B cell (primary cell): ENCODE measurements at regions not wholly inside any gene's neighbourhood (a gene's known extent, or its start where the extent isn't known, plus 50 kb on each side); places are given as distances from the start of the nearest gene placed in this dataset.

ENCODE experiments used
- ATAC-seq: fragments of 200-7000 bp; cut with Tn5 transposase; one replicate; pipeline ENCODE4 v1.10.0; 2021; ENCODE audit warnings: low read depth, mild to moderate bottlenecking, moderate number of reproducible peaks, moderate library complexity
- CTCF ChIA-PET: fragments of 350-600 bp; sonication (Branson Sonifier 250); formaldehyde crosslinking; loops from one replicate; lab custom pipeline; 2021; ENCODE audit warnings: antibody characterized with exemption, inconsistent platforms; lab: Charles Lee
- POLR2A ChIA-PET: fragments of 350-600 bp; sonication (Branson Sonifier 250); formaldehyde crosslinking; loops from one replicate; lab custom pipeline; 2021; ENCODE audit warnings: antibody characterized with exemption; lab: Charles Lee
- DNase-seq: peaks from one replicate; pipeline ENCODE4 v3.0.0; 2013
- H2AFZ ChIP-seq: 2 replicates; pipeline ENCODE4 v1.6.1; 2012; ENCODE audit warnings: mild to moderate bottlenecking, low read depth, low read length; ENCODE audit not compliant: insufficient read depth, poor library complexity, severe bottlenecking
- H3K27ac ChIP-seq, 2 donors: 1 replicate in 1 of 2; 2 replicates in 1 of 2; pipeline ENCODE4 v1.5.1; 2012 to 2013; ENCODE audit warnings: low read length in 2 of 2, mild to moderate bottlenecking in 2 of 2, moderate library complexity in 1 of 2
- H3K27me3 ChIP-seq, 4 experiments: fragments of 200-600 bp in 1 of 4; sonication (generic) in 1 of 4; replicated peaks in 1 of 4; 1 replicate in 2 of 4; 2 replicates in 2 of 4; pipeline versions ENCODE4 v1.6.1 to v1.7.0; 2013 to 2016; ENCODE audit warnings: low read length in 3 of 4, mild to moderate bottlenecking in 2 of 4, mixed read lengths in 1 of 4, moderate library complexity in 1 of 4; ENCODE audit not compliant: insufficient read depth in 4 of 4, control insufficient read depth in 3 of 4; ENCODE audit errors: control extremely low read depth in 1 of 4
- H3K36me3 ChIP-seq, 2 experiments: replicated peaks in 1 of 2; 1 replicate in 1 of 2; 2 replicates in 1 of 2; pipeline versions ENCODE4 v1.6.1 to v1.7.1; 2013; ENCODE audit warnings: low read length in 1 of 2; ENCODE audit not compliant: insufficient read depth in 2 of 2, control insufficient read depth in 1 of 2; ENCODE audit errors: control extremely low read depth in 1 of 2, extremely low read depth in 1 of 2
- H3K4me1 ChIP-seq, 2 donors: fragments of 200-600 bp in 1 of 2; sonication (generic) in 1 of 2; 1 replicate in 1 of 2; 2 replicates in 1 of 2; pipeline versions ENCODE4 v1.5.1 to v1.6.1; 2013 to 2017; ENCODE audit warnings: low read length in 2 of 2; ENCODE audit not compliant: control insufficient read depth in 2 of 2, insufficient read depth in 2 of 2
- H3K4me2 ChIP-seq: replicated peaks from 2 replicates; pipeline ENCODE3; 2012; ENCODE audit warnings: mild to moderate bottlenecking, low read depth, low read length; ENCODE audit not compliant: poor library complexity, severe bottlenecking
- H3K4me3 ChIP-seq, 5 experiments: fragments of 200-600 bp in 1 of 5; sonication (generic) in 1 of 5; 1 replicate in 3 of 5; 2 replicates in 2 of 5; pipeline versions ENCODE4 v1.5.1 to v1.7.0; 2011 to 2016; ENCODE audit warnings: low read length in 4 of 5, mild to moderate bottlenecking in 4 of 5, low read depth in 2 of 5, control low read depth in 1 of 5, moderate library complexity in 1 of 5; ENCODE audit not compliant: insufficient read depth in 1 of 5; ENCODE audit errors: control extremely low read depth in 1 of 5, extremely low read depth in 1 of 5
- H3K79me2 ChIP-seq: fragments of 200-600 bp; sonication (generic); one replicate; pipeline ENCODE4 v1.6.0; 2016; ENCODE audit warnings: low read length; ENCODE audit not compliant: control insufficient read depth, insufficient read depth
- H3K9ac ChIP-seq: fragments of 200-600 bp; sonication (generic); 2 replicates; pipeline ENCODE4 v1.6.1; 2017; ENCODE audit warnings: mild to moderate bottlenecking, low read length, moderate library complexity
- H3K9me3 ChIP-seq, 3 donors: one replicate each; pipeline versions ENCODE4 v1.6.1 to v1.7.1; 2013; ENCODE audit warnings: low read length in 2 of 3; ENCODE audit not compliant: control insufficient read depth in 2 of 3, insufficient read depth in 1 of 3; ENCODE audit errors: control extremely low read depth in 1 of 3
- H4K20me1 ChIP-seq: 2 replicates; pipeline ENCODE4 v1.6.0; 2012; ENCODE audit warnings: mild to moderate bottlenecking, low read length; ENCODE audit not compliant: insufficient read depth, control insufficient read depth, poor library complexity, severe bottlenecking
- H3K27ac Mint-ChIP-seq: one replicate; pipeline ENCODE4 v1.8.0; 2021; ENCODE audit warnings: mixed read lengths
- H3K27me3 Mint-ChIP-seq: one replicate; pipeline ENCODE4 v1.8.0; 2021; ENCODE audit warnings: mixed read lengths
- H3K4me1 Mint-ChIP-seq: one replicate; pipeline ENCODE4 v1.8.0; 2021; ENCODE audit warnings: mixed read lengths
- H3K4me3 Mint-ChIP-seq: one replicate; pipeline ENCODE4 v1.8.0; 2021; ENCODE audit warnings: mixed read lengths
- H3K9me3 Mint-ChIP-seq: one replicate; pipeline ENCODE4 v1.8.0; 2022; ENCODE audit warnings: mixed read lengths; ENCODE audit not compliant: insufficient read depth
- EZH2 ChIP-seq: IDR thresholded peaks from 2 replicates; pipeline ENCODE4 v1.6.1; 2012; ENCODE audit warnings: borderline replicate concordance, low read depth, mild to moderate bottlenecking, moderate library complexity, low read length; ENCODE audit not compliant: insufficient read depth, poor library complexity, severe bottlenecking
- WGBS: methylation state at CpG from one replicate; pipeline ENCODE4 v1.1.5; 2013; ENCODE audit warnings: missing lambda C conversion rate; ENCODE audit not compliant: insufficient coverage; 5-methylcytosine and 5-hydroxymethylcytosine counted together
- intact Hi-C: fragments of 100-400 bp; cut with micrococcal nuclease; formaldehyde crosslinking; loops from one replicate; pipeline ENCODE4 v1.10.0; 2022
- TF ChIP-seq, protein P1 (sequence below): fragments of 200-600 bp; IDR thresholded peaks from one replicate; pipeline ENCODE4 v1.8.0; 2022; ENCODE audit warnings: antibody characterized with exemption, mild to moderate bottlenecking

DNA sequence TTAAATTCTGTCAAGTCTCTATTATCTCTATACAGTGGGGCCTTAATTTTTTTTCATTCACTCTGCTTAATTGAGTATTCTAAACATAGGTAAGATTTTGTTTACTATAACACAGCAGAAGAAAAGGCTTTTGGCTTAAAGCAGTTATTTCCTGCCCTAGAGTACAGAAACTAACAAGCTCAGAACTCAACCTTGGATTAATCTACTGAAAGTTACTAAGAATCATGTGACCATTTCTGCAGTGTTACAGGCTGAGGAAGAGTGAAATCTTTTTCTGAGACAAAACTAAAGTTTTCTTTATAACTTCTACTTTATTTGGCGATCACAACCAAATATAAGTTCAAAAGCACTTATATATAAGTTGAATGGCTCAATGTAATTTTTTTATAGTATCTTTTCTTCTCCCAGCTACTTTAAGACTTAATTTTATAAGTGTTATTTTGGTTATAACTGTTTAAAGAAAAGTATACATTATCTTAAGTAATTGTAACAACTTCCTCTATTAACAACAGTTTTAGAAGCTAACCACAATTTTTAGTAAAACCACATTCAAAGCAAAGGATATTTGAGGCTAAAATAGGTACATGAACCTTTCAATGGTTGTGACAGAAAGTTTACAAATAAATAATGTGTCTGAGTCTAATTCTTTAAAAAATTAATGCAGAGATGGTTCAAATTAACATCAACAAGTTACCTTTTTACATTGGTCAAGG lies 240.6 kb upstream of the NAALADL2 start:
- Histone ChIP-seq H2AFZ (no peak overlapping the region), H3K36me3 (no peaks in the 10 kb centered on the region), H3K4me2 (no peak overlapping the region), H3K27me3 (no peaks in the 10 kb centered on the region), H4K20me1 (no peaks in the 10 kb centered on the region), H3K4me3 (no peak overlapping the region), H3K9ac (no peak overlapping the region), H3K79me2 (no peaks in the 10 kb centered on the region), H3K9me3 (peaks cover 0 to under 1% (median 0%) of the 10 kb centered on the region in 3 donors), H3K27ac (no peak overlapping the region), H3K4me1 (no peaks in the 10 kb centered on the region)
- no peak for DNase-seq
- Mint-ChIP-seq H3K27me3 (no peaks in the 10 kb centered on the region), H3K27ac (no peak overlapping the region), H3K4me1 (peaks cover 4% of the 10 kb centered on the region), H3K4me3 (no peak overlapping the region), H3K9me3 (no peaks in the 10 kb centered on the region)
- no peak for TF ChIP-seq EZH2
- TF ChIP-seq, protein P1, sequence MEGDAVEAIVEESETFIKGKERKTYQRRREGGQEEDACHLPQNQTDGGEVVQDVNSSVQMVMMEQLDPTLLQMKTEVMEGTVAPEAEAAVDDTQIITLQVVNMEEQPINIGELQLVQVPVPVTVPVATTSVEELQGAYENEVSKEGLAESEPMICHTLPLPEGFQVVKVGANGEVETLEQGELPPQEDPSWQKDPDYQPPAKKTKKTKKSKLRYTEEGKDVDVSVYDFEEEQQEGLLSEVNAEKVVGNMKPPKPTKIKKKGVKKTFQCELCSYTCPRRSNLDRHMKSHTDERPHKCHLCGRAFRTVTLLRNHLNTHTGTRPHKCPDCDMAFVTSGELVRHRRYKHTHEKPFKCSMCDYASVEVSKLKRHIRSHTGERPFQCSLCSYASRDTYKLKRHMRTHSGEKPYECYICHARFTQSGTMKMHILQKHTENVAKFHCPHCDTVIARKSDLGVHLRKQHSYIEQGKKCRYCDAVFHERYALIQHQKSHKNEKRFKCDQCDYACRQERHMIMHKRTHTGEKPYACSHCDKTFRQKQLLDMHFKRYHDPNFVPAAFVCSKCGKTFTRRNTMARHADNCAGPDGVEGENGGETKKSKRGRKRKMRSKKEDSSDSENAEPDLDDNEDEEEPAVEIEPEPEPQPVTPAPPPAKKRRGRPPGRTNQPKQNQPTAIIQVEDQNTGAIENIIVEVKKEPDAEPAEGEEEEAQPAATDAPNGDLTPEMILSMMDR = no peak
- no peak for ATAC-seq
- no CpG with 5 or more reads among the region's 1 CpG for WGBS
- CTCF ChIA-PET = no interaction called here
- POLR2A ChIA-PET = no interaction called here
- intact Hi-C loops = no loop called here

DNA sequence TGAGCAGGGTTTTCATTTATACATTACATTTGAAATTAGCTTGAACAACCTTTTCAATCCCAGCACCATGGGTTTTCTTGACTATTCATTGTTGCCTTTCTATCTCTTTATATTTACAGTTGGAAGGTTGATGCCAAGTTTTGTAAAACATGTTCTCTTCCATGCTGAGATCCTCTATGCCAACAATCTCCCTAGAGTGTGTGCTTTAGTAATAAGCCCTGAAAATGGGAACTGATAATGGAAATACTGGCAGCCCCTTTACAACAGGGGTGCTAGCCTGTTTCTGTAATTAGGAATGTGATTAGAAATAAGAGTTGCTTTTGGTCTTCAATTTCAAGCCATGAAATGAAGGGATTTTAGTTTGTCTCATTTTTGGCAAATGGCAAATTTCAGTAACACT lies 239.9 kb upstream of the NAALADL2 start:
- Histone ChIP-seq H2AFZ (no peak overlapping the region), H3K79me2 (no peaks in the 10 kb centered on the region), H3K4me1 (no peaks in the 10 kb centered on the region), H3K9ac (no peak overlapping the region), H3K27ac (no peak overlapping the region), H3K36me3 (no peaks in the 10 kb centered on the region), H3K4me2 (no peak overlapping the region), H3K4me3 (no peak overlapping the region), H4K20me1 (no peaks in the 10 kb centered on the region), H3K27me3 (no peaks in the 10 kb centered on the region), H3K9me3 (no peaks in the 10 kb centered on the region)
- DNase-seq (no peak), ATAC-seq (no peak)
- ChIA-PET POLR2A (no interaction called here), CTCF (no interaction called here)
- no peak overlapping the region for H3K27ac Mint-ChIP-seq
- intact Hi-C loops = no loop called here
- no peaks in the 10 kb centered on the region for H3K27me3 Mint-ChIP-seq
- TF ChIP-seq EZH2 = no peak
- TF ChIP-seq, protein P1 = no peak
- H3K4me3 Mint-ChIP-seq = no peak overlapping the region
- H3K9me3 Mint-ChIP-seq = no peaks in the 10 kb centered on the region
- peaks cover 4% of the 10 kb centered on the region for H3K4me1 Mint-ChIP-seq
